ENCODE measurements at regions not wholly inside any gene's neighbourhood (a gene's known extent, or its start where the extent isn't known, plus 50 kb on each side); places are given as distances from the start of the nearest gene placed in this dataset.

GRCh38 chr13:73934771-73935170 lies 199.4 kb downstream of the KLF12 start:
- FAIRE-seq, result no peak
- DNase-seq (ENCODE audit: insufficient read length, low spot score), result no peak
- TF ChIP-seq, protein P1, sequence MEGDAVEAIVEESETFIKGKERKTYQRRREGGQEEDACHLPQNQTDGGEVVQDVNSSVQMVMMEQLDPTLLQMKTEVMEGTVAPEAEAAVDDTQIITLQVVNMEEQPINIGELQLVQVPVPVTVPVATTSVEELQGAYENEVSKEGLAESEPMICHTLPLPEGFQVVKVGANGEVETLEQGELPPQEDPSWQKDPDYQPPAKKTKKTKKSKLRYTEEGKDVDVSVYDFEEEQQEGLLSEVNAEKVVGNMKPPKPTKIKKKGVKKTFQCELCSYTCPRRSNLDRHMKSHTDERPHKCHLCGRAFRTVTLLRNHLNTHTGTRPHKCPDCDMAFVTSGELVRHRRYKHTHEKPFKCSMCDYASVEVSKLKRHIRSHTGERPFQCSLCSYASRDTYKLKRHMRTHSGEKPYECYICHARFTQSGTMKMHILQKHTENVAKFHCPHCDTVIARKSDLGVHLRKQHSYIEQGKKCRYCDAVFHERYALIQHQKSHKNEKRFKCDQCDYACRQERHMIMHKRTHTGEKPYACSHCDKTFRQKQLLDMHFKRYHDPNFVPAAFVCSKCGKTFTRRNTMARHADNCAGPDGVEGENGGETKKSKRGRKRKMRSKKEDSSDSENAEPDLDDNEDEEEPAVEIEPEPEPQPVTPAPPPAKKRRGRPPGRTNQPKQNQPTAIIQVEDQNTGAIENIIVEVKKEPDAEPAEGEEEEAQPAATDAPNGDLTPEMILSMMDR (IDR thresholded peaks at IDR 0.05; ENCODE audit: insufficient read depth, missing control alignments), result no peak

DNA sequence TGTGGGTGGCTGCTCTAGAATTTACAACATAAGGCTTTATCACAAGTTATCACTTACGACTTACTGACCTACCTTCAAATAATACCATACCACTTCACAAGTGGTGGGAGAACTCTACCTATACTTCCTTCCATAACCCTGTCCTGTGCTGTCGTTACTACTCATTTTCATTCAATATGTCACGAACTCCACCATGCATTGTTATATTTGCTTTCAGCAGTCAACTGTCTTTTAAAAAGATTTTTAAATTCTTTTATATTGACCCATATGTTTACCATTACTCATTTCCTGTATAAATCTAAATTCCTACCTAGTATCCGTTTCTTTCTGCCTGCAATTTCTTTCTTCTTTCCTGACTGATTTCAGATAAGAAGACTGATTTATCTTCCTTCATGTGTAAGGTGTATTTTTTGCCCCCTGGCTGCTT lies 200.0 kb downstream of the KLF12 start:
- TF ChIP-seq, protein P1 (IDR thresholded peaks at IDR 0.05; ENCODE audit: insufficient read depth, missing control alignments), result no peak
- DNase-seq (ENCODE audit: insufficient read length, low spot score), result no peak
- FAIRE-seq, result no peak

DNA sequence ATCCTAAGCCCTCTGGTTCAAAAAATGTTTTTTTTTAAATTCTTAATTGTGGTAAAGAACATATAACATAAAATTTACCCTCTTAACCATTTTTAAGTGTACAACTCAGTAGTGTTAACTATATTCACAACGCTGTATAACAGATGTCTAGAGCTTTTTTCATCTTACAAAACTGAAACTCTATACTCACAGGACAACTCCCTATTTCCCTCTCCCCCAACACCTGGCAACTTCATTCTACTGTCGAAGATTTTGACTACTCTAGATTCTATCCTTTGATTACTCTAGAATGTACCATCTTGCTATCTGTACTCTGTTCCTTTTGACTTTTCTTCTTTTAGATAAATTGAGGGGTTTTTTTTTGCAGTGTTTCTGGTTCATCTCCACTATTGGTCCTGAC lies 200.4 kb downstream of the KLF12 start:
- DNase-seq (ENCODE audit: insufficient read length, low spot score) (no peak), FAIRE-seq (no peak)
- TF ChIP-seq, protein P1 (IDR thresholded peaks at IDR 0.05; ENCODE audit: insufficient read depth, missing control alignments), result no peak

GRCh38 chr13:73932091-73932490 lies 202.1 kb downstream of the KLF12 start:
- FAIRE-seq (no peak), DNase-seq (ENCODE audit: insufficient read length, low spot score) (no peak)
- TF ChIP-seq, protein P1 (IDR thresholded peaks at IDR 0.05; ENCODE audit: insufficient read depth, missing control alignments), result no peak

- TF ChIP-seq, protein P1 (IDR thresholded peaks at IDR 0.05; ENCODE audit: insufficient read depth, missing control alignments), result no peak
- FAIRE-seq, result no peak
- DNase-seq (ENCODE audit: insufficient read length, low spot score), result no peak
Observed at GRCh38 chr13:73929287-73929932, 204.8 kb downstream of the KLF12 start.

- DNase-seq (ENCODE audit: insufficient read length, low spot score) (no peak), FAIRE-seq (no peak)
- TF ChIP-seq, protein P1 (IDR thresholded peaks at IDR 0.05; ENCODE audit: insufficient read depth, missing control alignments), result no peak
Observed at GRCh38 chr13:73924607-73925006, 209.6 kb downstream of the KLF12 start.

GRCh38 chr13:73922493-73923393 lies 211.5 kb downstream of the KLF12 start:
- TF ChIP-seq, protein P1 (IDR thresholded peaks at IDR 0.05; ENCODE audit: insufficient read depth, missing control alignments), result no peak
- FAIRE-seq (no peak), DNase-seq (ENCODE audit: insufficient read length, low spot score) (no peak)

All from D721Med (cell line).